Neural cell (in vitro differentiated cells): ENCODE measurements at regions not wholly inside any gene's neighbourhood (a gene's known extent, or its start where the extent isn't known, plus 50 kb on each side); places are given as distances from the start of the nearest gene placed in this dataset.

ENCODE experiments used
- EP300 ChIP-seq: fragments of 450-650 bp; conservative IDR thresholded peaks from 2 replicates; pipeline ENCODE4 v1.6.1; 2014; ENCODE audit warnings: antibody characterized with exemption, mild to moderate bottlenecking, moderate library complexity; ENCODE audit not compliant: poor library complexity, severe bottlenecking
- EZH2 ChIP-seq: fragments of 200-600, 300-800 bp; shearing (Covaris generic), sonication (generic); IDR thresholded peaks from 2 replicates; pipeline ENCODE4 v1.6.1; 2014; ENCODE audit warnings: antibody characterized with exemption, low read length, borderline replicate concordance, mild to moderate bottlenecking; ENCODE audit not compliant: insufficient read depth, poor library complexity, severe bottlenecking
- TF ChIP-seq, protein P1 (sequence below): fragments of 450-650 bp; IDR thresholded peaks from 2 replicates; pipeline ENCODE4 v1.5.1; 2014; ENCODE audit warnings: antibody characterized with exemption, mild to moderate bottlenecking, moderate library complexity; ENCODE audit not compliant: poor library complexity, severe bottlenecking

DNA sequence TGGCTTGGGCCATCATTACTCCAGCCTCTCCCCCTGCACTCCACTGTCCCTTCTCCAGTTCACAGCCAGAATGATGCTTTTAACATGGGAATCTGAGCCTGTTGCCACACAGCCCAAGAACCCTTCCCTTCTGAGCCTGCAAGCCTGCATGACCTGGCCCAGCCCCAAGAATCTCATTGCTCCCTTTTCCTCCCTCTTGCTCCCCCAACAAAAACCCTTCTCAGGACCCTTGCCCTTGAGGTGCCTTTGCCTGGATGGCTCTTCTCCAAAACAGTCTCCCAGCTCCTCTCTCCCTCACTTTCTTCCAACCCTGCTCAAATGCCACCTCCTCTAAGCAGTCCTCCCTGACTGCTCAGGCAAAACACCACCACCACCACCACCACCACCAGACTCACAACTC is 157.2 kb downstream of the ANKRD60 start:
- TF ChIP-seq, protein P1, sequence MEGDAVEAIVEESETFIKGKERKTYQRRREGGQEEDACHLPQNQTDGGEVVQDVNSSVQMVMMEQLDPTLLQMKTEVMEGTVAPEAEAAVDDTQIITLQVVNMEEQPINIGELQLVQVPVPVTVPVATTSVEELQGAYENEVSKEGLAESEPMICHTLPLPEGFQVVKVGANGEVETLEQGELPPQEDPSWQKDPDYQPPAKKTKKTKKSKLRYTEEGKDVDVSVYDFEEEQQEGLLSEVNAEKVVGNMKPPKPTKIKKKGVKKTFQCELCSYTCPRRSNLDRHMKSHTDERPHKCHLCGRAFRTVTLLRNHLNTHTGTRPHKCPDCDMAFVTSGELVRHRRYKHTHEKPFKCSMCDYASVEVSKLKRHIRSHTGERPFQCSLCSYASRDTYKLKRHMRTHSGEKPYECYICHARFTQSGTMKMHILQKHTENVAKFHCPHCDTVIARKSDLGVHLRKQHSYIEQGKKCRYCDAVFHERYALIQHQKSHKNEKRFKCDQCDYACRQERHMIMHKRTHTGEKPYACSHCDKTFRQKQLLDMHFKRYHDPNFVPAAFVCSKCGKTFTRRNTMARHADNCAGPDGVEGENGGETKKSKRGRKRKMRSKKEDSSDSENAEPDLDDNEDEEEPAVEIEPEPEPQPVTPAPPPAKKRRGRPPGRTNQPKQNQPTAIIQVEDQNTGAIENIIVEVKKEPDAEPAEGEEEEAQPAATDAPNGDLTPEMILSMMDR, result no peak
- TF ChIP-seq EZH2 (no peak), EP300 (no peak)
